ENCODE measurements at regions not wholly inside any gene's neighbourhood (a gene's known extent, or its start where the extent isn't known, plus 50 kb on each side); places are given as distances from the start of the nearest gene placed in this dataset.
"Not testable (repeated sequence)": the region's sequence is repeated elsewhere in the genome, so short reads cannot be mapped to it uniquely, and the experiment has no call there.

DNA sequence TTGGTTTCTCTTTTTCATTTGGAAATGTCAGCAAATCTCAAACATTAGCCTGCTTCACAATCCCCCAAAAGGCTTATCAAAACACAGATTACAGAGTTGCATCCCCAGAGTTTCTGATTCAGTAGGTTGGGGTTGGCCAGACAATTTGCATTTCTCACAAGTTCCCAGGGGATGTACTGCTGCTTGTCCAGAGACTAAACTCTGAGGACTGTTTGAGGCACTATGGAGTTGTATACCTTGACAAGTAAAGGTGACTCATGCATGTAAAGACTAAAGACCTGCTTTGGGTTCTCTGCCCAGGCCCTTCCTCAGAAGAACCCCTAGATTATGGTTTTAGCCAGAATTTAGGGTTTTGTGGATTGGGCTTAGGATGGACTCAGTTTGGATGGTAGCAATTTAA is 151.1 kb upstream of the ARHGEF26 start:
- H3K36me3 ChIP-seq (ENCODE audit: control insufficient read depth in 3 of 3, insufficient read depth in 3 of 3, low read length in 3 of 3): no peaks in the 10 kb centered on the region
- H3K4me3 ChIP-seq (ENCODE audit: low read length in 3 of 3): no peak overlapping the region
- H3K27me3 ChIP-seq (ENCODE audit: control insufficient read depth in 3 of 3, insufficient read depth in 3 of 3, low read length in 3 of 3): no peaks in the 10 kb centered on the region
- H3K9ac ChIP-seq (ENCODE audit: low read depth in 1 of 3, low read length in 3 of 3): no peak overlapping the region
- no peaks in the 10 kb centered on the region for H3K9me3 ChIP-seq (ENCODE audit: control insufficient read depth in 3 of 3, low read length in 3 of 3)
- H3K27ac ChIP-seq (ENCODE audit: low read depth, low read length): no peak overlapping the region
- H3K4me1 ChIP-seq (ENCODE audit: control insufficient read depth in 3 of 3, insufficient read depth in 3 of 3, low read length in 3 of 3): no peaks in the 10 kb centered on the region

DNA sequence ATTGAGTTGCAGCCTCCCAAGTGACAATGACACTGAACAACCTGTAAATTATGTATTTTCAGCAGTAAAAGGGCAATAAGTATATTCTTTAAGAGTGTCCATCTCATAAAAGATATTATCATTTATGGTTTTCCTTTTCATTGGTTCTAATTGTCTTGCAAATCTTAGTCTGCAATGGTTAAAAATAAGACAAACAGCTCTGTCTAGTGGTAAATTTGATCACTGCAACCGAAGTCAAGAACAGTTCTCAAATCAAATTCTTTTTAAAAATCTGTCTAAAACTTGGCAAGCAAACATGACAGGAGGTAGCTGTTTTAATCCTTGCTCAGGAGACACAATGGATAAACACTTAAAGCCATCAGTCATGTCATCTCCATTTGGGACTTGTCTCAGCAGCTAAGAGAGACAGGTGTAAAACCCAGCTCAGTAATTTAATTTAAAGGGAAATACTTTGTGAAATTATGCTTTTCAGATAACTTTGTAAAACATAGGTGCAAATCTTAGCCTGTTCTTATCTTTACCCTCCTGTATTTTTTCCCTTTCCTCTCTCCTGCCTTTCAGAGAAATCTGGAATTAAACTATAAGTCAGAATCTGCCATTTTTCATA is 150.3 kb upstream of the ARHGEF26 start:
- H3K36me3 ChIP-seq (ENCODE audit: control insufficient read depth in 3 of 3, insufficient read depth in 3 of 3, low read length in 3 of 3): no peaks in the 10 kb centered on the region
- no peaks in the 10 kb centered on the region for H3K27me3 ChIP-seq (ENCODE audit: control insufficient read depth in 3 of 3, insufficient read depth in 3 of 3, low read length in 3 of 3)
- H3K9ac ChIP-seq (ENCODE audit: low read depth in 1 of 3, low read length in 3 of 3): no peak overlapping the region
- H3K27ac ChIP-seq (ENCODE audit: low read depth, low read length): no peak overlapping the region
- H3K4me1 ChIP-seq (ENCODE audit: control insufficient read depth in 3 of 3, insufficient read depth in 3 of 3, low read length in 3 of 3): no peaks in the 10 kb centered on the region
- no peaks in the 10 kb centered on the region for H3K9me3 ChIP-seq (ENCODE audit: control insufficient read depth in 3 of 3, low read length in 3 of 3)
- no peak overlapping the region for H3K4me3 ChIP-seq (ENCODE audit: low read length in 3 of 3)

DNA sequence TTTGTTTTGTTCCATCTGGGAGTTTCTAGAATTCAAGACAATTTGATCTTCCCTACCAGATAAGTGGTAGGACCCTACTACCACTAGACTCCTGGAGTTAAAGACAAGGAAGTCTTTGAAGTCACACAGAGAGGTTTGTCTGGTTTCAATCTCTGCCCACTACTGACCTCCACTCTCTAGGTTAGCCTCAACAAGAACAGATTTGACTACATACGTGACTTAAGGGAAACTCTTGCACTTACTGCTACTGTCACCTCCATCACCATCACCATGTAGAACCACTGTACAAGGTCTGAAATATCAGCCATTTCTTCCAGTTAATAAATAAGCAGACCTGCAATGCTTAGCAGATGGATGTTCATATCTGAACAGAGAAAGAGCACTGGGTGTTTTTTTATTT is 148.3 kb upstream of the ARHGEF26 start:
- no peaks in the 10 kb centered on the region for H3K4me1 ChIP-seq (ENCODE audit: control insufficient read depth in 3 of 3, insufficient read depth in 3 of 3, low read length in 3 of 3)
- H3K27me3 ChIP-seq (ENCODE audit: control insufficient read depth in 3 of 3, insufficient read depth in 3 of 3, low read length in 3 of 3): no peaks in the 10 kb centered on the region
- no peak overlapping the region for H3K9ac ChIP-seq (ENCODE audit: low read depth in 1 of 3, low read length in 3 of 3)
- H3K9me3 ChIP-seq (ENCODE audit: control insufficient read depth in 3 of 3, low read length in 3 of 3): no peaks in the 10 kb centered on the region
- H3K36me3 ChIP-seq (ENCODE audit: control insufficient read depth in 3 of 3, insufficient read depth in 3 of 3, low read length in 3 of 3): no peaks in the 10 kb centered on the region
- no peak overlapping the region for H3K27ac ChIP-seq (ENCODE audit: low read depth, low read length)
- no peak overlapping the region for H3K4me3 ChIP-seq (ENCODE audit: low read length in 3 of 3)

DNA sequence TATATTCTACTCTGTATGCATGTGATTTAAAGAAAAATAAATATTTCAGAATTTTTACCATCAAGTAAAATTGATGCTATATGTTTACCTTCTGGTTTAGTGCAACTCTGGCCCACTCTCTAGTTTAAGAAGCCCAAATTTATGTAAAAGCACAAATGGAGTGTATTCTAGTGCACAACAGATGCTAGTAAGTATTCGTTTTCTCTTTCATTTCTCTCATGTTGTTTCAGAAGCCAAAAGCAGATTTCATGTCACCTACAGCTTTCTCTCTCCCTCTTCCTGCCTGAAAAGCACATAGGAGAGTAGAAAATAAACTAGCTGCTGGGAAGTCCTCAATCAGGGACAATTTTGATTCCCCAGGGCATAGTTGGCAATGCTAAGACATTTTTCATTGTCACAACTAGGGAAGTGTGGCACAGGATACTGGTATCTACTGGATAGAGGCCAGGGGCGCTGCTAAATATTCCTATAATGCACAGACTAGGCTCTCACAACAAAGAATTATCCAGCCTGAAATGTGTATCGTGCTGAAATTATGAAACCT is 147.4 kb upstream of the ARHGEF26 start:
- Histone ChIP-seq H3K4me1 (ENCODE audit: control insufficient read depth in 3 of 3, insufficient read depth in 3 of 3, low read length in 3 of 3) (no peaks in the 10 kb centered on the region), H3K27ac (ENCODE audit: low read depth, low read length) (no peak overlapping the region), H3K9me3 (ENCODE audit: control insufficient read depth in 3 of 3, low read length in 3 of 3) (no peaks in the 10 kb centered on the region), H3K27me3 (ENCODE audit: control insufficient read depth in 3 of 3, insufficient read depth in 3 of 3, low read length in 3 of 3) (no peaks in the 10 kb centered on the region), H3K9ac (ENCODE audit: low read depth in 1 of 3, low read length in 3 of 3) (no peak overlapping the region), H3K4me3 (ENCODE audit: low read length in 3 of 3) (no peak overlapping the region), H3K36me3 (ENCODE audit: control insufficient read depth in 3 of 3, insufficient read depth in 3 of 3, low read length in 3 of 3) (no peaks in the 10 kb centered on the region)

DNA sequence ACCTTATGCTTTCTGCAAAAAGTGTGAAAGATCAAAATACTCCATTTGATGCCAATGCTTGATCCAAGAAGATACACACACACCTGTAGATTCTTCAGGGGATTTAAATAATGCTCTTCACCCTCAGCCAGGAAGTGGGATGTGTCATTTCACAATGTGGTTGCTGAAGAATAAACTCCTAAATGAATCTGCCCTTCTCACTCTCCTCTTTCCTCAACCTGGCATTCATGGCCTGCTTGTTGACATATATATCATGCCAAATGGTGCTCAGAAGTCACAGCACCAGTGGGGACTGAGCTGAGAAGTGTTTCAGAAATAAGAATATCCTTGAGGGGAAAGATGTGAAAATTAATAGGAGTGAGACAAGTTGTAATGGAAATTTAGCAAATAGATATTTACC is 146.6 kb upstream of the ARHGEF26 start:
- Histone ChIP-seq H3K4me3 (ENCODE audit: low read length in 3 of 3) (no peak overlapping the region), H3K4me1 (ENCODE audit: control insufficient read depth in 3 of 3, insufficient read depth in 3 of 3, low read length in 3 of 3) (no peaks in the 10 kb centered on the region), H3K36me3 (ENCODE audit: control insufficient read depth in 3 of 3, insufficient read depth in 3 of 3, low read length in 3 of 3) (no peaks in the 10 kb centered on the region), H3K27ac (ENCODE audit: low read depth, low read length) (no peak overlapping the region), H3K27me3 (ENCODE audit: control insufficient read depth in 3 of 3, insufficient read depth in 3 of 3, low read length in 3 of 3) (no peaks in the 10 kb centered on the region), H3K9ac (ENCODE audit: low read depth in 1 of 3, low read length in 3 of 3) (no peak overlapping the region), H3K9me3 (ENCODE audit: control insufficient read depth in 3 of 3, low read length in 3 of 3) (no peaks in the 10 kb centered on the region)

DNA sequence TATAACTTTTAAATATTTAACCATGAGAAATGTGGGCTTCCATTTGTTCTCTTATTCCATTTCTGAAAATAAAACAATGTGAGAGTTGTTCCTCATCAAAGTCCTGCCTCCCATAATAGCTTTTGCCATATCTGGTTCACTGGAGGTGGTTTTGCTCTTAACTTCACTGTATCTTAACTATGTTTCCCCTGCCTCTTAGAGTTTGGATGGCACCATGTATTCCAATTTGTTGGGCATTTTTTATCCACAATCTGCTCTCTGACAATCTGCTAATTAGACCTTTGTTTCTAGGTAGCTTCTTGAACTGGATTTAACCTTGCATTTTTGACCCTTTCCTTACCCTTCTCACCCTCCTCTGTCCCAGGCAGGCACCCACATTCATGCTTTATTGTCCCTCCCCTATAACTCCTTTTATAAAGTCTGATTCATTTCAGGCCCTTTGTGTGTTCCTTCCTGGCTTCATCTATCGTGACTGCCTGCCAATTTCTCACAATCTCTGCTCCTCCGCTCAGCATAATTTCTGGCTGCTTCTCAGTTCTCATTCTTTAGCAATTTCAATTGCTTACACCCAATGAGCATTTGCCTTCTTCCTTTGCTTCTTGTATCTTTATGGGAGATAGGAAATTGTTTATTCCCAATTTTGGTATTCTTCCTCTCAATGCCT is 144.2 kb upstream of the ARHGEF26 start:
- H3K27me3 ChIP-seq (ENCODE audit: control insufficient read depth in 3 of 3, insufficient read depth in 3 of 3, low read length in 3 of 3): no peaks in the 10 kb centered on the region
- no peaks in the 10 kb centered on the region for H3K4me1 ChIP-seq (ENCODE audit: control insufficient read depth in 3 of 3, insufficient read depth in 3 of 3, low read length in 3 of 3)
- H3K4me3 ChIP-seq (ENCODE audit: low read length in 3 of 3): no peak overlapping the region
- no peaks in the 10 kb centered on the region for H3K9me3 ChIP-seq (ENCODE audit: control insufficient read depth in 3 of 3, low read length in 3 of 3)
- no peak overlapping the region for H3K9ac ChIP-seq (ENCODE audit: low read depth in 1 of 3, low read length in 3 of 3)
- H3K27ac ChIP-seq (ENCODE audit: low read depth, low read length): no peak overlapping the region
- H3K36me3 ChIP-seq (ENCODE audit: control insufficient read depth in 3 of 3, insufficient read depth in 3 of 3, low read length in 3 of 3): no peaks in the 10 kb centered on the region

DNA sequence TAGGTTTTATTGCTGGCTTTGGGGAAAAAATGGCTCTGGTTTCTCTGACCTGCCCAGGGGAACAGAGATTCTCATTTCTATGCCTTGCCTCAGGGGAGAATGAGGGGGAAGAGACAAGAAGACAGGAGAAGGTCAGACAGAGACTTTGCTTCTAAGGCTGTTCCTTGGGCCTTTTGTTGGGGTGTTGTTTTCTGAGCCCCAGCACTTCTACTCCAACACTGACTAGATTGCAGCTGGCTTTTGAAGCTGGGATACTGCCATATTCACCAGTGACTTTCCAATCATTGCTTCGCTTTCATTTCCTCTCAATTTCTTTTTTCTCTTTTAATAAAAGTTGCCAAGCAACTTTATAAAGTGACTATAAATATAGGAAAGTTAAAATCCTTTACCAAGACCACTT is 143.2 kb upstream of the ARHGEF26 start:
- Histone ChIP-seq H3K27me3 (ENCODE audit: control insufficient read depth in 3 of 3, insufficient read depth in 3 of 3, low read length in 3 of 3) (no peaks in the 10 kb centered on the region), H3K4me3 (ENCODE audit: low read length in 3 of 3) (no peak overlapping the region), H3K36me3 (ENCODE audit: control insufficient read depth in 3 of 3, insufficient read depth in 3 of 3, low read length in 3 of 3) (no peaks in the 10 kb centered on the region), H3K9me3 (ENCODE audit: control insufficient read depth in 3 of 3, low read length in 3 of 3) (no peaks in the 10 kb centered on the region), H3K4me1 (ENCODE audit: control insufficient read depth in 3 of 3, insufficient read depth in 3 of 3, low read length in 3 of 3) (no peaks in the 10 kb centered on the region), H3K9ac (ENCODE audit: low read depth in 1 of 3, low read length in 3 of 3) (no peak overlapping the region), H3K27ac (ENCODE audit: low read depth, low read length) (no peak overlapping the region)

DNA sequence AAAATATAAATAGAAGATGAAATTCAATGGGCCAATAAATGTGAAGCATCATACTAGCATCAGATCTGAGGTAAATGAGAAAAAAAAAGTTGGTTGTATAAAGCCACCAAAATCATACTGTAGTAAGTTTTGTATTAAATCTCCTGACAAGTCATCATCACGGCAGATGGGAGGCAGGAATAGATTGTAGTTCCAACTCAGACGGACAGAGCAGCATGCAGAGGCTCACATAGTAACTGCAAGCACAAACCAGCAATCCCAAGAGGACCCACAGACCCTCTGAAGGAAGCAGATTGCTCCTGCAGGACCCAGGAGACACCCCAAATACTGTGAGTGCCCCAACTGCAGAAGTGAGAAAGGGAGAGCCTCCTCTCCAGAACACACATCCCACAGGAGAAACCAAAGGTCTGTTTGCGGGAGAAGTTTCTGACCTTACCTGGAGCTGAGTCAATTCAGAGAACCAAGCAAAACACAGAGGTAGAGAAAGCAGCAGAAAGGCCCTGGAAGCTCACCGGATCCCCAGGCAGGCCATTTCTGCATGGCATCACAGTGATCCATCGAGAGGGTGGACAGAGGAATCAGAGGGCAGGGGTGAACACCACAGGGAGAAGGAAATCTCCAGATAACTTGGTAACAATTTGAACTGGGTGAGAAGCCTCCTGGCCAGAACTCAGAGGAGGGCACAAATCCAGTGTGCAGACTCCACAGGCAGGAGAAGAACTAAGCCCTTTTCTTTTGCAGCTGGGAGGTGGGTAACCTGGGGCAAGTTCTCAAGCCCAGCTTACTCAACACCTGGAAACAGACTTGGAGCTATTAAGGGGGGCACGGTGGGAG is 141.6 kb upstream of the ARHGEF26 start:
- H3K4me1 ChIP-seq (ENCODE audit: control insufficient read depth in 3 of 3, insufficient read depth in 3 of 3, low read length in 3 of 3): no peaks in the 10 kb centered on the region
- H3K4me3 ChIP-seq (ENCODE audit: low read length in 3 of 3): no peak overlapping the region
- H3K27me3 ChIP-seq (ENCODE audit: control insufficient read depth in 3 of 3, insufficient read depth in 3 of 3, low read length in 3 of 3): no peaks in the 10 kb centered on the region
- no peaks in the 10 kb centered on the region for H3K9me3 ChIP-seq (ENCODE audit: control insufficient read depth in 3 of 3, low read length in 3 of 3)
- no peaks in the 10 kb centered on the region for H3K36me3 ChIP-seq (ENCODE audit: control insufficient read depth in 3 of 3, insufficient read depth in 3 of 3, low read length in 3 of 3)
- H3K9ac ChIP-seq (ENCODE audit: low read depth in 1 of 3, low read length in 3 of 3): no peak overlapping the region
- H3K27ac ChIP-seq (ENCODE audit: low read depth, low read length): no peak overlapping the region

DNA sequence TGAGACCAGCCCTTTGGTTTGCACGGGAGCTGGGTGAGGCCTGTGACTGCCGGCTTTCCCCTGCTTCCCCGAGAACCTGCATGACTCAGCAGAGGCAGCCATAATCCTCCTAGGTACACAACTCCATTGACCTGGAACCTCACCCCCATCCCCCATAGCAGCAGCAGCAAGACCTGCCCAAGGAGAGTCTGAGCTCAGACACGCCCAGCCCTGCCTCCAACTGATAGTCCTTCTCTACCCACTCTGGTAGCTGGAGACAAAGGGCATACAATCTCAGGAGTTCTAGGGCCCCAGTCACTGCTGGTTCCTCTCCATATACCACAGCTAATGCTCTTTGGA is 141.0 kb upstream of the ARHGEF26 start:
- no peaks in the 10 kb centered on the region for H3K9me3 ChIP-seq (ENCODE audit: control insufficient read depth in 3 of 3, low read length in 3 of 3)
- no peak overlapping the region for H3K4me3 ChIP-seq (ENCODE audit: low read length in 3 of 3)
- no peaks in the 10 kb centered on the region for H3K36me3 ChIP-seq (ENCODE audit: control insufficient read depth in 3 of 3, insufficient read depth in 3 of 3, low read length in 3 of 3)
- H3K27me3 ChIP-seq (ENCODE audit: control insufficient read depth in 3 of 3, insufficient read depth in 3 of 3, low read length in 3 of 3): no peaks in the 10 kb centered on the region
- H3K9ac ChIP-seq (ENCODE audit: low read depth in 1 of 3, low read length in 3 of 3): no peak overlapping the region
- no peaks in the 10 kb centered on the region for H3K4me1 ChIP-seq (ENCODE audit: control insufficient read depth in 3 of 3, insufficient read depth in 3 of 3, low read length in 3 of 3)
- H3K27ac ChIP-seq (ENCODE audit: low read depth, low read length): no peak overlapping the region

DNA sequence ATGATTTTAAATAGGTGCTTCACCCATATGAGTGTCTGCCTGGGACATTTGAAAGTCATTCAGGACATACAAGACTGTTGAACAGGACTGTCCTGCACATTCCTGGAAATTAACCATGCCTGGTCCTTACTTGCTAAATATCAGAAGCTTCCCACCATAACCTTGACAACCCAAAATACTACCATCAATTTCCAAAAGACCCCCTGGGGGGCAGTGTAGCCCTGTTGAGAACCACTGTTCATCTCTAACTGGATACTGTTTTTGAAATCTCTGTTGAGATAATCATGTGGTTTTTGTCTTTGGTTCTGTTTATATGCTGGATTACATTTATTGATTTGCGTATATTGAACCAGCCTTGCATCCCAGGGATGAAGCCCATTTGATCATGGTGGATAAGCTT is 123.8 kb upstream of the ARHGEF26 start:
- H3K36me3 ChIP-seq (ENCODE audit: control insufficient read depth in 3 of 3, insufficient read depth in 3 of 3, low read length in 3 of 3); H3K9ac ChIP-seq (ENCODE audit: low read depth in 1 of 3, low read length in 3 of 3); H3K27me3 ChIP-seq (ENCODE audit: control insufficient read depth in 3 of 3, insufficient read depth in 3 of 3, low read length in 3 of 3); H3K9me3 ChIP-seq (ENCODE audit: control insufficient read depth in 3 of 3, low read length in 3 of 3); H3K27ac ChIP-seq (ENCODE audit: low read depth, low read length); H3K4me3 ChIP-seq (ENCODE audit: low read length in 3 of 3); H3K4me1 ChIP-seq (ENCODE audit: control insufficient read depth in 3 of 3, insufficient read depth in 3 of 3, low read length in 3 of 3): not testable (repeated sequence)
